Progenitor cell of endocrine pancreas (in vitro differentiated cells): ENCODE measurements at regions not wholly inside any gene's neighbourhood (a gene's known extent, or its start where the extent isn't known, plus 50 kb on each side); places are given as distances from the start of the nearest gene placed in this dataset.

ENCODE experiments used
- DNase-seq: peaks from one replicate; pipeline ENCODE4 v3.0.0; 2021; ENCODE audit warnings: low spot score; ENCODE audit not compliant: unreplicated experiment
- H3K27ac Mint-ChIP-seq: 2 replicates; pipeline ENCODE4 v1.8.0; 2021; ENCODE audit warnings: mild to moderate bottlenecking, moderate library complexity, mixed read lengths
- H3K27me3 Mint-ChIP-seq: 2 replicates; pipeline ENCODE4 v1.8.0; 2021; ENCODE audit warnings: mixed read lengths
- H3K36me3 Mint-ChIP-seq: 2 replicates; pipeline ENCODE4 v1.8.0; 2022; ENCODE audit warnings: mixed read lengths; ENCODE audit not compliant: insufficient read depth
- H3K4me1 Mint-ChIP-seq: 2 replicates; pipeline ENCODE4 v1.8.0; 2021; ENCODE audit warnings: low read depth, mixed read lengths
- H3K4me3 Mint-ChIP-seq: 2 replicates; pipeline ENCODE4 v1.8.0; 2021; ENCODE audit warnings: low read depth, mild to moderate bottlenecking, moderate library complexity, mixed read lengths
- H3K9me3 Mint-ChIP-seq: 2 replicates; pipeline ENCODE4 v1.8.0; 2021; ENCODE audit warnings: low read depth, mixed read lengths
- TF ChIP-seq, protein P1 (sequence below): fragments of 200-600 bp; sonication (generic); IDR thresholded peaks from one replicate; pipeline ENCODE4 v1.5.0; 2021; ENCODE audit warnings: antibody characterized with exemption, mild to moderate bottlenecking; ENCODE audit not compliant: unreplicated experiment

DNA sequence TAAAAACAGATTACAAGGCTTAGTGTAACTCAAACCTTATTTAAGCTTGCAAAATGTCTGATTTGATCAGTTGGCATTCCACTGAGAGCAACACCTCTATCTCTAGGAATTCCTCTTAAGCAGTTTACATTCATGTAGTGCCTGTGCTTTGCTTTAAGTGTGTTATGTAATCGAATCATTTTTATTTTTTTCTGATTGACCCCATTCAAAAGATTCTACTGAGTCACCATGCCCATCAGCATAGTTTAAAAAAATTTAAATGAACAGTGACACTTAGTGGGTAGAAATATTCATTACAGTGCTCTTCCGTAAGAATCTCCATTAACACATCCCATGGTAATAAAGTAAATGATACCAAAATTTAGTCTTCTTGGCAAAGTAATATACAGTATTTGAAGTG is 67.8 kb upstream of the SLC4A10 start:
- H3K27me3 Mint-ChIP-seq: no peaks in the 10 kb centered on the region

DNA sequence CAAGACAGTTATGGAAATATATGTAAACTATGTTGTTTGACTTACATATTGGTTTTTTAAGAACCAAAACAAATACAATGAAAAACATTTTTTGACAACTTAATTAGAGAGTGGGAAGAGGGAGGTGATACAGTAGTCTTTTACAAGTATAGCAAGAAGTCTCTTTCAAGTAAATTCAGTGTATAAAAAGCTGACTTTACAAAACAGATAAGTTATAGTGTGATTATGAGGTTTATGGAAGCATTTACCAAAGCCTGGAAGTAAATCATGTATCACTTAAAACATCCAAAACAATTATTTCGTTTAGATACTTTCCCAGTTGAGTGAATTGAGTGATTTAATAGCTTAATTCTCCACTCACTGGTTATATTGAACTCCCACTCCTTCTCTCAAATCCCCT is 66.7 kb upstream of the SLC4A10 start:
- H3K4me3 Mint-ChIP-seq: no peak overlapping the region
- DNase-seq: no peak
- H3K27me3 Mint-ChIP-seq: no peaks in the 10 kb centered on the region
- peaks cover 10% of the 10 kb centered on the region for H3K9me3 Mint-ChIP-seq
- H3K4me1 Mint-ChIP-seq: no peaks in the 10 kb centered on the region
- H3K27ac Mint-ChIP-seq: no peak overlapping the region
- no peaks in the 10 kb centered on the region for H3K36me3 Mint-ChIP-seq
- TF ChIP-seq, protein P1, sequence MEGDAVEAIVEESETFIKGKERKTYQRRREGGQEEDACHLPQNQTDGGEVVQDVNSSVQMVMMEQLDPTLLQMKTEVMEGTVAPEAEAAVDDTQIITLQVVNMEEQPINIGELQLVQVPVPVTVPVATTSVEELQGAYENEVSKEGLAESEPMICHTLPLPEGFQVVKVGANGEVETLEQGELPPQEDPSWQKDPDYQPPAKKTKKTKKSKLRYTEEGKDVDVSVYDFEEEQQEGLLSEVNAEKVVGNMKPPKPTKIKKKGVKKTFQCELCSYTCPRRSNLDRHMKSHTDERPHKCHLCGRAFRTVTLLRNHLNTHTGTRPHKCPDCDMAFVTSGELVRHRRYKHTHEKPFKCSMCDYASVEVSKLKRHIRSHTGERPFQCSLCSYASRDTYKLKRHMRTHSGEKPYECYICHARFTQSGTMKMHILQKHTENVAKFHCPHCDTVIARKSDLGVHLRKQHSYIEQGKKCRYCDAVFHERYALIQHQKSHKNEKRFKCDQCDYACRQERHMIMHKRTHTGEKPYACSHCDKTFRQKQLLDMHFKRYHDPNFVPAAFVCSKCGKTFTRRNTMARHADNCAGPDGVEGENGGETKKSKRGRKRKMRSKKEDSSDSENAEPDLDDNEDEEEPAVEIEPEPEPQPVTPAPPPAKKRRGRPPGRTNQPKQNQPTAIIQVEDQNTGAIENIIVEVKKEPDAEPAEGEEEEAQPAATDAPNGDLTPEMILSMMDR: no peak

More for the DNA sequence above, 67.8 kb upstream of the SLC4A10 start:
- no peaks in the 10 kb centered on the region for H3K36me3 Mint-ChIP-seq
- DNase-seq: no peak
- no peak overlapping the region for H3K4me3 Mint-ChIP-seq
- H3K9me3 Mint-ChIP-seq: peaks cover 3% of the 10 kb centered on the region
- TF ChIP-seq, protein P1: peak; percentile 17
- H3K27ac Mint-ChIP-seq: no peak overlapping the region
- no peaks in the 10 kb centered on the region for H3K4me1 Mint-ChIP-seq

DNA sequence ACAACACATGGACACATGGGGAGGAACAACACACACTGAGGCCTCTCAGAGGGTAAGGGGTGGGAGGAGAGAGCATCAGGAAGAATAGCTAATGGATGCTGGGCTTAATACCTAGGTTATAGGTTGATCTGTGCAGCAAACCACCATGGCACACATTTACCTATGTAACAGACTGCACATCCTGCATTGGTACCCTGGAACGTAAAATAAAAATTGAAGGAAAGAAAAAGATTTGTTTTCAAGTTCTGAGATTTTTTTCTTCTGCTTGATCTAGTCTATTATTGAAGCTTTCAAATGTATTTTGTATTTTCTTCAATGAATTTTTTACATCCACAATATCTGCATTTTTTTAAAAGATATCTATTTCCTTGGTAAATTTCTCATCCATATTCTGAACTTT is 59.3 kb upstream of the SLC4A10 start:
- TF ChIP-seq, protein P1: no peak
- H3K4me3 Mint-ChIP-seq: no peak overlapping the region
- H3K4me1 Mint-ChIP-seq: no peaks in the 10 kb centered on the region
- no peaks in the 10 kb centered on the region for H3K36me3 Mint-ChIP-seq
- no peak for DNase-seq
- H3K9me3 Mint-ChIP-seq: peaks cover 30% of the 10 kb centered on the region
- H3K27me3 Mint-ChIP-seq: peaks cover 3% of the 10 kb centered on the region
- H3K27ac Mint-ChIP-seq: no peak overlapping the region

DNA sequence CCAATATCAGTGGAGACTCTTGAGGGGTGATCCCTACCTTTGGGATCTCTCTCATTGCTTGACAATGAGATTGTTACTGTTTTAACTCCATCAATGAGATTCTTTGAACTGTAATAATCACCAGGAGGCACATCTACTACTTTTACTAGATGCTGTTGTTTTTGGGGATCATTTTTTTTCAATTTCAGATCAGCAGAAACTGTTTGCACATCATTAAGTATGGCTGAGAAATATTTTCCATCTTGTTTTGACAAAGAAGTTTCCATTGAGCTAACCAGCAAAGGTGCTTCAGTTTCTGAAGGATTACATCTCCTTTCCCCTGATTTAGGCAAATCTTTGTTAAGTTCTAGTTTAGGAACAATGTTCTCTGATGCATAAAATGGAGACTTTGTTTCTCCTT is 54.8 kb upstream of the SLC4A10 start:
- Mint-ChIP-seq H3K9me3 (peaks cover 9% of the 10 kb centered on the region), H3K27me3 (peaks cover 3% of the 10 kb centered on the region), H3K27ac (no peak overlapping the region), H3K36me3 (no peaks in the 10 kb centered on the region), H3K4me1 (no peaks in the 10 kb centered on the region), H3K4me3 (no peak overlapping the region)
- DNase-seq: no peak
- TF ChIP-seq, protein P1: no peak

DNA sequence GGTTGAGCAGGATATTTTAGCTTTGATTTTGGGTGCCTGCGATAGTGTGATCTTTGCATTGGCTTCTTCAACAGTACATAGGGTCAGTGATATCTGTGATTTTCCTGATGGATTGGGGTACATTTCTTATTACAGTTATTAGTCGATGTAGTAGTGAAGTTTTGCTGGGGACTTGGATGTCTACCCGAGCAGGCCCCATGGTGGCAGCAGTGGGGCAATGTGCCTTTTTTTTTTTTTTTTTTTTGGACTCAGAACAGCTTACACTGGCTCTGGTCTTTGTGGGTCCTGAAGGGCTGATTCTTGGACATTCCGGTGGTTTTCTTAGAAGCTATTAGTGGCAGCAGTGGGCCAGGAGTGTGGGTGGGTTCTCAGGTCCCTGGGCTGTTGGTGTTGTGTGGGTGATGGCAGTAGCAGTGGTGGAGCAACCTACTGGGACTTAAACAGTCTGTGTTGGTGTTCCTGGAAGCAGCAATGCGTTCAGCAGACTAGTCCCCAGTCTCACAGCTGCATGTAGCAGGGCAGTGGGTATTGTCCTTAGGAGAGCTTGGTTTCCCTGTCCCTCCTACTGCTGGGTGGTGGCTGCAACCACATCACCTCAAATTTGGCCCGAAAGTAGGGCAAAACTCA is 53.7 kb upstream of the SLC4A10 start:
- Mint-ChIP-seq H3K4me1 (no peaks in the 10 kb centered on the region), H3K9me3 (peaks cover 1% of the 10 kb centered on the region), H3K36me3 (no peaks in the 10 kb centered on the region), H3K4me3 (no peak overlapping the region), H3K27me3 (peaks cover 3% of the 10 kb centered on the region), H3K27ac (no peak overlapping the region)
- DNase-seq: no peak
- TF ChIP-seq, protein P1: peak; percentile 42
